ENCODE measurements at regions not wholly inside any gene's neighbourhood (a gene's known extent, or its start where the extent isn't known, plus 50 kb on each side); places are given as distances from the start of the nearest gene placed in this dataset.

- Histone ChIP-seq H3K9ac (ENCODE audit: low read length) (no peak overlapping the region), H3K36me3 (replicated peaks; ENCODE audit: insufficient read depth, low read length) (no peaks in the 10 kb centered on the region), H3K4me3 (ENCODE audit: low read length) (no peak overlapping the region), H3F3A (ENCODE audit: insufficient read depth, low read length) (no peaks in the 10 kb centered on the region), H4K20me1 (ENCODE audit: insufficient read depth, low read length) (no peaks in the 10 kb centered on the region), H3K79me2 (ENCODE audit: low read length) (no peaks in the 10 kb centered on the region), H3K27me3 (replicated peaks; ENCODE audit: insufficient read depth, low read length) (peaks cover 6% of the 10 kb centered on the region), H3K9me2 (replicated peaks; ENCODE audit: insufficient read depth, low read length) (no peaks in the 10 kb centered on the region), H3K4me1 (ENCODE audit: low read length) (no peaks in the 10 kb centered on the region), H3K9me3 (replicated peaks; ENCODE audit: insufficient read depth, low read length) (no peaks in the 10 kb centered on the region), H3K4me2 (ENCODE audit: low read depth, low read length) (no peak overlapping the region), H2AFZ (ENCODE audit: low read length) (no peak overlapping the region), H3K27ac (ENCODE audit: low read length) (no peak overlapping the region)
- TF ChIP-seq EZH2phosphoT487 (IDR thresholded peaks at IDR 0.05; ENCODE audit: low read length) = no peak
- TF ChIP-seq EZH2 (optimal IDR thresholded peaks at IDR 0.05; ENCODE audit: low read depth, low read length) = no peak
- TF ChIP-seq CTCF (IDR thresholded peaks at IDR 0.05; ENCODE audit: low read length) = no peak
- no peak for DNase-seq
These were observed 272.4 kb downstream of the IRF8 start for GRCh38 chr16:86171329-86171728.

- no peaks in the 10 kb centered on the region for H3K9me3 ChIP-seq (replicated peaks; ENCODE audit: insufficient read depth, low read length)
- no peak overlapping the region for H3K4me3 ChIP-seq (ENCODE audit: low read length)
- H3K36me3 ChIP-seq (replicated peaks; ENCODE audit: insufficient read depth, low read length) = no peaks in the 10 kb centered on the region
- H3K4me1 ChIP-seq (ENCODE audit: low read length) = no peaks in the 10 kb centered on the region
- no peak overlapping the region for H3K9ac ChIP-seq (ENCODE audit: low read length)
- no peak for DNase-seq
- no peak overlapping the region for H2AFZ ChIP-seq (ENCODE audit: low read length)
- TF ChIP-seq CTCF (IDR thresholded peaks at IDR 0.05; ENCODE audit: low read length) (no peak), EZH2phosphoT487 (IDR thresholded peaks at IDR 0.05; ENCODE audit: low read length) (no peak), EZH2 (optimal IDR thresholded peaks at IDR 0.05; ENCODE audit: low read depth, low read length) (no peak)
- no peaks in the 10 kb centered on the region for H3F3A ChIP-seq (ENCODE audit: insufficient read depth, low read length)
- peaks cover 15% of the 10 kb centered on the region for H3K27me3 ChIP-seq (replicated peaks; ENCODE audit: insufficient read depth, low read length)
- no peaks in the 10 kb centered on the region for H3K79me2 ChIP-seq (ENCODE audit: low read length)
- H3K9me2 ChIP-seq (replicated peaks; ENCODE audit: insufficient read depth, low read length) = no peaks in the 10 kb centered on the region
- no peak overlapping the region for H3K27ac ChIP-seq (ENCODE audit: low read length)
- H3K4me2 ChIP-seq (ENCODE audit: low read depth, low read length) = no peak overlapping the region
- no peaks in the 10 kb centered on the region for H4K20me1 ChIP-seq (ENCODE audit: insufficient read depth, low read length)
These were observed 276.9 kb downstream of the IRF8 start for GRCh38 chr16:86175816-86176215.

GRCh38 chr16:86176462-86176861 lies 277.5 kb downstream of the IRF8 start:
- Histone ChIP-seq H3K79me2 (ENCODE audit: low read length) (no peaks in the 10 kb centered on the region), H3K9me2 (replicated peaks; ENCODE audit: insufficient read depth, low read length) (no peaks in the 10 kb centered on the region), H3F3A (ENCODE audit: insufficient read depth, low read length) (no peaks in the 10 kb centered on the region), H3K9ac (ENCODE audit: low read length) (no peak overlapping the region), H2AFZ (ENCODE audit: low read length) (no peak overlapping the region), H3K4me3 (ENCODE audit: low read length) (no peak overlapping the region), H4K20me1 (ENCODE audit: insufficient read depth, low read length) (no peaks in the 10 kb centered on the region), H3K27ac (ENCODE audit: low read length) (no peak overlapping the region), H3K4me1 (ENCODE audit: low read length) (no peaks in the 10 kb centered on the region), H3K4me2 (ENCODE audit: low read depth, low read length) (no peak overlapping the region), H3K27me3 (replicated peaks; ENCODE audit: insufficient read depth, low read length) (peaks cover 15% of the 10 kb centered on the region), H3K36me3 (replicated peaks; ENCODE audit: insufficient read depth, low read length) (no peaks in the 10 kb centered on the region), H3K9me3 (replicated peaks; ENCODE audit: insufficient read depth, low read length) (no peaks in the 10 kb centered on the region)
- TF ChIP-seq EZH2 (optimal IDR thresholded peaks at IDR 0.05; ENCODE audit: low read depth, low read length) (no peak), EZH2phosphoT487 (IDR thresholded peaks at IDR 0.05; ENCODE audit: low read length) (no peak), CTCF (IDR thresholded peaks at IDR 0.05; ENCODE audit: low read length) (no peak)
- no peak for DNase-seq
